Endothelial cell of umbilical vein (primary cell): ENCODE measurements at regions not wholly inside any gene's neighbourhood (a gene's known extent, or its start where the extent isn't known, plus 50 kb on each side); places are given as distances from the start of the nearest gene placed in this dataset.

Experiments used
- EZH2 ChIP-seq: IDR thresholded peaks from 2 replicates; pipeline ENCODE4 v1.6.1; 2012; ENCODE audit warnings: borderline replicate concordance, low read depth, mild to moderate bottlenecking, moderate library complexity, low read length, inconsistent platforms; ENCODE audit not compliant: severe bottlenecking
- FOS ChIP-seq: IDR thresholded peaks from 2 replicates; pipeline ENCODE4 v1.6.1; 2011; ENCODE audit warnings: mild to moderate bottlenecking, low read length, moderate library complexity, borderline replicate concordance; ENCODE audit not compliant: insufficient read depth
- GATA2 ChIP-seq: IDR thresholded peaks from 2 replicates; pipeline ENCODE4 v1.7.0; 2011; ENCODE audit warnings: low read depth, mild to moderate bottlenecking, moderate library complexity, mixed read lengths, low read length; ENCODE audit not compliant: insufficient read length, insufficient read depth
- MYC ChIP-seq: IDR thresholded peaks from one replicate; pipeline ENCODE4 v1.6.1; 2011; ENCODE audit warnings: mild to moderate bottlenecking, low read depth, low read length
- POLR2A ChIP-seq: IDR thresholded peaks from 2 replicates; pipeline ENCODE4 v1.6.1; 2012; ENCODE audit warnings: low read depth, mild to moderate bottlenecking, control low read depth, low read length
- POLR2AphosphoS5 ChIP-seq: IDR thresholded peaks from 2 replicates; pipeline ENCODE4 v1.6.1; 2012; ENCODE audit warnings: low read depth, mild to moderate bottlenecking, control low read depth, low read length, moderate library complexity; ENCODE audit not compliant: insufficient read depth
- TF ChIP-seq, protein P1 (sequence below), 2 donors: IDR thresholded peaks; 1 replicate in 1 of 2; 2 replicates in 1 of 2; pipeline ENCODE4 v1.5.1; 2011; ENCODE audit warnings: low read length in 2 of 2, mild to moderate bottlenecking in 2 of 2, moderate library complexity in 2 of 2, control low read depth in 1 of 2, inconsistent platforms in 1 of 2, low read depth in 1 of 2; ENCODE audit not compliant: insufficient read depth in 1 of 2; ENCODE audit errors: extremely low read depth in 1 of 2
- TF ChIP-seq, protein P2 (sequence below): IDR thresholded peaks from 2 replicates; pipeline ENCODE4 v1.6.1; 2011; ENCODE audit not compliant: insufficient read depth, insufficient read length

DNA sequence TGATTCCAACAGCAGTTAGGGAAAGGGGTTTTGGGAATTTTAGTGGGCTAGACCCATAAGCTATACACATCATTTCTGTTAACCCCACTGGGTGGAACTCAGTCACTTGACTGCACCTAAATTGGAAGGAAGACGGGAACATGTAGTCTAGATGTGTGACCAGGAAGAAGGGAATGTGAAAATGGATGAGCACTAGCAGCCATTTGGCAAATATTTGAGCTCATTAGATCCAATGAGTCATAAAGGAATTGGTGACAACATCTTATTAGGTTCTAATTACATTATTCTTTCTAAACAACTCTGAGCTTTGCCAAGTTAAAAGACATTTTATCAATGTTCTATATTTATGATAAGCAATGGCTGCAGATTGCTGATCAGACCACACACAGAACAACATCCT, 400.6 kb downstream of the IRS1 start:
- TF ChIP-seq, protein P1, sequence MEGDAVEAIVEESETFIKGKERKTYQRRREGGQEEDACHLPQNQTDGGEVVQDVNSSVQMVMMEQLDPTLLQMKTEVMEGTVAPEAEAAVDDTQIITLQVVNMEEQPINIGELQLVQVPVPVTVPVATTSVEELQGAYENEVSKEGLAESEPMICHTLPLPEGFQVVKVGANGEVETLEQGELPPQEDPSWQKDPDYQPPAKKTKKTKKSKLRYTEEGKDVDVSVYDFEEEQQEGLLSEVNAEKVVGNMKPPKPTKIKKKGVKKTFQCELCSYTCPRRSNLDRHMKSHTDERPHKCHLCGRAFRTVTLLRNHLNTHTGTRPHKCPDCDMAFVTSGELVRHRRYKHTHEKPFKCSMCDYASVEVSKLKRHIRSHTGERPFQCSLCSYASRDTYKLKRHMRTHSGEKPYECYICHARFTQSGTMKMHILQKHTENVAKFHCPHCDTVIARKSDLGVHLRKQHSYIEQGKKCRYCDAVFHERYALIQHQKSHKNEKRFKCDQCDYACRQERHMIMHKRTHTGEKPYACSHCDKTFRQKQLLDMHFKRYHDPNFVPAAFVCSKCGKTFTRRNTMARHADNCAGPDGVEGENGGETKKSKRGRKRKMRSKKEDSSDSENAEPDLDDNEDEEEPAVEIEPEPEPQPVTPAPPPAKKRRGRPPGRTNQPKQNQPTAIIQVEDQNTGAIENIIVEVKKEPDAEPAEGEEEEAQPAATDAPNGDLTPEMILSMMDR (IDR thresholded peaks at IDR 0.05; ENCODE audit: extremely low read depth in 1 of 2, insufficient read depth in 1 of 2, low read depth in 1 of 2, low read length in 2 of 2), result no peak
- TF ChIP-seq EZH2, result no peak
- no peak for TF ChIP-seq POLR2A
- TF ChIP-seq, protein P2, sequence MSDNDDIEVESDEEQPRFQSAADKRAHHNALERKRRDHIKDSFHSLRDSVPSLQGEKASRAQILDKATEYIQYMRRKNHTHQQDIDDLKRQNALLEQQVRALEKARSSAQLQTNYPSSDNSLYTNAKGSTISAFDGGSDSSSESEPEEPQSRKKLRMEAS, result no peak
- no peak for TF ChIP-seq GATA2
- TF ChIP-seq POLR2AphosphoS5, result no peak
- no peak for TF ChIP-seq MYC
- TF ChIP-seq FOS, result no peak
